IPS DF 6.9 (cell line): ENCODE measurements at regions not wholly inside any gene's neighbourhood (a gene's known extent, or its start where the extent isn't known, plus 50 kb on each side); places are given as distances from the start of the nearest gene placed in this dataset.

Experiments used
- DNase-seq: peaks from one replicate; pipeline ENCODE4 v3.0.0-alpha.2; 2013; ENCODE audit warnings: low read depth, low spot score
- H3K27ac ChIP-seq: one replicate; pipeline ENCODE4 v1.5.1; 2013; ENCODE audit warnings: low read length, control low read depth
- H3K27me3 ChIP-seq: 2 replicates; pipeline ENCODE4 v1.6.1; 2013; ENCODE audit warnings: mild to moderate bottlenecking, low read length; ENCODE audit not compliant: control insufficient read depth, insufficient read depth
- H3K36me3 ChIP-seq: 2 replicates; pipeline ENCODE4 v1.6.1; 2013; ENCODE audit warnings: low read length; ENCODE audit not compliant: control insufficient read depth, insufficient read depth
- H3K4me1 ChIP-seq: 2 replicates; pipeline ENCODE4 v1.6.1; 2013; ENCODE audit warnings: low read length; ENCODE audit not compliant: control insufficient read depth, insufficient read depth
- H3K4me3 ChIP-seq: 2 replicates; pipeline ENCODE4 v1.5.1; 2013; ENCODE audit warnings: mild to moderate bottlenecking, low read length
- H3K9me3 ChIP-seq: 2 replicates; pipeline ENCODE4 v1.6.1; 2013; ENCODE audit warnings: low read length, inconsistent platforms; ENCODE audit not compliant: control insufficient read depth, insufficient read depth
- WGBS: extraction: QIAGEN DNeasy Blood & Tissue Kit; methylation state at CpG from one replicate; pipeline ENCODE4 v1.1.7; 2013; ENCODE audit warnings: mixed read lengths, missing lambda C conversion rate; ENCODE audit not compliant: insufficient read length, insufficient coverage; 5-methylcytosine and 5-hydroxymethylcytosine counted together

GRCh38 chr1:14506471-14507255, 91.8 kb upstream of the KAZN start:
- no peaks in the 10 kb centered on the region for H3K27me3 ChIP-seq
- H3K4me1 ChIP-seq: no peaks in the 10 kb centered on the region
- H3K9me3 ChIP-seq: no peaks in the 10 kb centered on the region
- no peak for DNase-seq
- no CpG with 5 or more reads among the region's 11 CpGs for WGBS
- no peaks in the 10 kb centered on the region for H3K36me3 ChIP-seq
- no peak overlapping the region for H3K27ac ChIP-seq
- no peak overlapping the region for H3K4me3 ChIP-seq

GRCh38 chr1:14507262-14507661, 91.2 kb upstream of the KAZN start:
- DNase-seq: no peak
- Histone ChIP-seq H3K27me3 (no peaks in the 10 kb centered on the region), H3K9me3 (no peaks in the 10 kb centered on the region), H3K27ac (no peak overlapping the region), H3K4me1 (peaks cover 4% of the 10 kb centered on the region; the same call in 1 of the 2 replicates), H3K4me3 (no peak overlapping the region), H3K36me3 (no peaks in the 10 kb centered on the region)
- WGBS: no CpG with 5 or more reads among the region's 5 CpGs

- Histone ChIP-seq H3K27ac (no peak overlapping the region), H3K27me3 (no peaks in the 10 kb centered on the region), H3K36me3 (no peaks in the 10 kb centered on the region), H3K4me3 (no peak overlapping the region), H3K9me3 (no peaks in the 10 kb centered on the region), H3K4me1 (peaks cover 5% of the 10 kb centered on the region; the same call in 1 of the 2 replicates)
- DNase-seq: no peak
- WGBS: no CpG with 5 or more reads among the region's 6 CpGs
Observed at GRCh38 chr1:14508613-14509012, 89.9 kb upstream of the KAZN start.

- H3K36me3 ChIP-seq: no peaks in the 10 kb centered on the region
- H3K27ac ChIP-seq: no peak overlapping the region
- H3K9me3 ChIP-seq: no peaks in the 10 kb centered on the region
- H3K4me3 ChIP-seq: no peak overlapping the region
- no peaks in the 10 kb centered on the region for H3K27me3 ChIP-seq
- no CpG with 5 or more reads among the region's 2 CpGs for WGBS
- no peak for DNase-seq
- peaks cover 5% of the 10 kb centered on the region; the same call in 1 of the 2 replicates for H3K4me1 ChIP-seq
Observed at GRCh38 chr1:14511166-14511680, 87.3 kb upstream of the KAZN start.

- peaks cover 5% of the 10 kb centered on the region; the same call in 1 of the 2 replicates for H3K4me1 ChIP-seq
- H3K36me3 ChIP-seq: no peaks in the 10 kb centered on the region
- H3K9me3 ChIP-seq: no peaks in the 10 kb centered on the region
- H3K27me3 ChIP-seq: no peaks in the 10 kb centered on the region
- no peak overlapping the region for H3K4me3 ChIP-seq
- DNase-seq: no peak
- no peak overlapping the region for H3K27ac ChIP-seq
- no CpG with 5 or more reads among the region's 14 CpGs for WGBS
Observed at GRCh38 chr1:14511796-14512585, 86.5 kb upstream of the KAZN start.

GRCh38 chr1:14513111-14513510, 85.4 kb upstream of the KAZN start:
- no CpG with 5 or more reads among the region's 7 CpGs for WGBS
- Histone ChIP-seq H3K9me3 (no peaks in the 10 kb centered on the region), H3K27me3 (no peaks in the 10 kb centered on the region), H3K4me3 (no peak overlapping the region), H3K36me3 (no peaks in the 10 kb centered on the region), H3K4me1 (peaks cover 5% of the 10 kb centered on the region; the same call in 1 of the 2 replicates), H3K27ac (no peak overlapping the region)
- DNase-seq: no peak

GRCh38 chr1:14514739-14515138, 83.7 kb upstream of the KAZN start:
- Histone ChIP-seq H3K27me3 (no peaks in the 10 kb centered on the region), H3K27ac (no peak overlapping the region), H3K4me3 (no peak overlapping the region), H3K9me3 (no peaks in the 10 kb centered on the region), H3K36me3 (no peaks in the 10 kb centered on the region), H3K4me1 (peaks cover 5% of the 10 kb centered on the region; the same call in 1 of the 2 replicates)
- no CpG with 5 or more reads among the region's 2 CpGs for WGBS
- DNase-seq: no peak

GRCh38 chr1:14516974-14517840, 81.3 kb upstream of the KAZN start:
- no peak overlapping the region for H3K4me3 ChIP-seq
- DNase-seq: no peak
- WGBS: no CpG with 5 or more reads among the region's 6 CpGs
- no peaks in the 10 kb centered on the region for H3K9me3 ChIP-seq
- H3K27me3 ChIP-seq: no peaks in the 10 kb centered on the region
- no peak overlapping the region for H3K27ac ChIP-seq
- H3K4me1 ChIP-seq: peaks cover 2% of the 10 kb centered on the region; the same call in 1 of the 2 replicates
- H3K36me3 ChIP-seq: no peaks in the 10 kb centered on the region

GRCh38 chr1:14517841-14518180, 80.7 kb upstream of the KAZN start:
- H3K9me3 ChIP-seq: no peaks in the 10 kb centered on the region
- no peaks in the 10 kb centered on the region for H3K27me3 ChIP-seq
- H3K4me3 ChIP-seq: no peak overlapping the region
- no peaks in the 10 kb centered on the region for H3K36me3 ChIP-seq
- H3K4me1 ChIP-seq: peaks cover 1% of the 10 kb centered on the region; the same call in 1 of the 2 replicates
- DNase-seq: no peak
- WGBS: no CpG with 5 or more reads among the region's 1 CpG
- H3K27ac ChIP-seq: no peak overlapping the region

- no peak for DNase-seq
- H3K27me3 ChIP-seq: no peaks in the 10 kb centered on the region
- no CpG with 5 or more reads among the region's 5 CpGs for WGBS
- H3K4me3 ChIP-seq: no peak overlapping the region
- no peaks in the 10 kb centered on the region for H3K36me3 ChIP-seq
- H3K9me3 ChIP-seq: no peaks in the 10 kb centered on the region
- no peaks in the 10 kb centered on the region for H3K4me1 ChIP-seq
- no peak overlapping the region for H3K27ac ChIP-seq
Observed at GRCh38 chr1:14519976-14520375, 78.5 kb upstream of the KAZN start.
